Activated CD4-positive, alpha-beta T cell treated with anti-CD3 and anti-CD28 coated beads for 36 hours (primary cell): ENCODE measurements at regions not wholly inside any gene's neighbourhood (a gene's known extent, or its start where the extent isn't known, plus 50 kb on each side); places are given as distances from the start of the nearest gene placed in this dataset.

Experiments used
- ATAC-seq: fragments of 200-7000 bp; cut with Tn5 transposase; one replicate; pipeline ENCODE4 v1.10.0; 2021; ENCODE audit warnings: mild to moderate bottlenecking, moderate library complexity
- CTCF ChIA-PET: fragments of 350-600 bp; sonication (Branson Sonifier 250); formaldehyde crosslinking; loops from one replicate; lab custom pipeline; 2021; ENCODE audit warnings: antibody characterized with exemption; lab: Charles Lee
- POLR2A ChIA-PET: fragments of 350-600 bp; sonication (Branson Sonifier 250); formaldehyde crosslinking; loops from one replicate; lab custom pipeline; 2021; ENCODE audit warnings: antibody characterized with exemption, inconsistent platforms; lab: Charles Lee
- DNase-seq: peaks from one replicate; pipeline ENCODE4 v3.0.0-alpha.2; 2020
- H3K27ac Mint-ChIP-seq: one replicate; pipeline ENCODE4 v1.8.0; 2021; ENCODE audit warnings: mixed read lengths
- H3K27me3 Mint-ChIP-seq: one replicate; pipeline ENCODE4 v1.8.0; 2021; ENCODE audit warnings: mixed read lengths
- H3K36me3 Mint-ChIP-seq: one replicate; pipeline ENCODE4 v1.8.0; 2021; ENCODE audit warnings: low read depth, mixed read lengths
- H3K4me1 Mint-ChIP-seq: one replicate; pipeline ENCODE4 v1.8.0; 2021; ENCODE audit warnings: mixed read lengths
- H3K4me3 Mint-ChIP-seq: one replicate; pipeline ENCODE4 v1.8.0; 2021; ENCODE audit warnings: mild to moderate bottlenecking, moderate library complexity, mixed read lengths
- H3K9me3 Mint-ChIP-seq: one replicate; pipeline ENCODE4 v1.8.0; 2021; ENCODE audit warnings: low read depth, mixed read lengths
- intact Hi-C, 2 experiments: fragments of 100-400 bp; cut with DNase I in 1 of 2; cut with micrococcal nuclease in 1 of 2; formaldehyde crosslinking; loops; one replicate each; pipeline versions ENCODE4 v1.14.2 to v1.15.1; 2022 to 2024; cut with DNase I, micrococcal nuclease

- ATAC-seq (no peak), DNase-seq (no peak)
- Mint-ChIP-seq H3K27ac (no peak overlapping the region), H3K9me3 (peaks cover 25% of the 10 kb centered on the region), H3K4me1 (no peaks in the 10 kb centered on the region), H3K27me3 (no peaks in the 10 kb centered on the region), H3K36me3 (peaks cover 4% of the 10 kb centered on the region), H3K4me3 (no peak overlapping the region)
- ChIA-PET CTCF (no interaction called here), POLR2A (no interaction called here)
- intact Hi-C loops: no loop called here
Measured at GRCh38 chr7:91683823-91684222, 196.7 kb downstream of the MTERF1 start.

GRCh38 chr7:91685544-91685943 lies 195.0 kb downstream of the MTERF1 start:
- H3K4me3 Mint-ChIP-seq: no peak overlapping the region
- peaks cover 15% of the 10 kb centered on the region for H3K9me3 Mint-ChIP-seq
- CTCF ChIA-PET: interaction anchor here (0.6 kb wide), 2 partner anchors 9 to 1940 kb away, joined by 3 to 4 read pairs; no protein-coding TSS in a partner anchor
- no peak overlapping the region for H3K27ac Mint-ChIP-seq
- H3K4me1 Mint-ChIP-seq: no peaks in the 10 kb centered on the region
- intact Hi-C loops: no loop called here
- H3K36me3 Mint-ChIP-seq: peaks cover 4% of the 10 kb centered on the region
- POLR2A ChIA-PET: no interaction called here
- ATAC-seq (no peak), DNase-seq (no peak)
- no peaks in the 10 kb centered on the region for H3K27me3 Mint-ChIP-seq

GRCh38 chr7:91690541-91691070 lies 189.9 kb downstream of the MTERF1 start:
- H3K27ac Mint-ChIP-seq: no peak overlapping the region
- ATAC-seq (no peak), DNase-seq (no peak)
- no peaks in the 10 kb centered on the region for H3K4me1 Mint-ChIP-seq
- intact Hi-C loops: no loop called here
- no peak overlapping the region for H3K4me3 Mint-ChIP-seq
- POLR2A ChIA-PET: no interaction called here
- CTCF ChIA-PET: no interaction called here
- peaks cover 2% of the 10 kb centered on the region for H3K9me3 Mint-ChIP-seq
- H3K36me3 Mint-ChIP-seq: no peaks in the 10 kb centered on the region
- H3K27me3 Mint-ChIP-seq: no peaks in the 10 kb centered on the region

- CTCF ChIA-PET: interaction anchor here (0.9 kb wide), 1 partner anchor 9 kb away, joined by 3 read pairs; no protein-coding TSS in a partner anchor
- DNase-seq: no peak
- intact Hi-C loops: no loop called here
- POLR2A ChIA-PET: no interaction called here
- Mint-ChIP-seq H3K36me3 (no peaks in the 10 kb centered on the region), H3K27me3 (no peaks in the 10 kb centered on the region), H3K27ac (no peak overlapping the region), H3K4me1 (no peaks in the 10 kb centered on the region), H3K4me3 (no peak overlapping the region), H3K9me3 (peaks cover 2% of the 10 kb centered on the region)
- ATAC-seq: no peak
Measured at GRCh38 chr7:91691865-91692264, 188.6 kb downstream of the MTERF1 start.

GRCh38 chr7:91692800-91693199 lies 187.7 kb downstream of the MTERF1 start:
- POLR2A ChIA-PET: no interaction called here
- intact Hi-C loops: no loop called here
- H3K36me3 Mint-ChIP-seq: no peaks in the 10 kb centered on the region
- H3K27ac Mint-ChIP-seq: no peak overlapping the region
- CTCF ChIA-PET: no interaction called here
- DNase-seq: no peak
- no peaks in the 10 kb centered on the region for H3K4me1 Mint-ChIP-seq
- H3K9me3 Mint-ChIP-seq: peaks cover under 1% of the 10 kb centered on the region
- H3K27me3 Mint-ChIP-seq: no peaks in the 10 kb centered on the region
- H3K4me3 Mint-ChIP-seq: no peak overlapping the region
- no peak for ATAC-seq

GRCh38 chr7:91694351-91694841 lies 186.1 kb downstream of the MTERF1 start:
- no peaks in the 10 kb centered on the region for H3K36me3 Mint-ChIP-seq
- CTCF ChIA-PET: no interaction called here
- H3K4me3 Mint-ChIP-seq: no peak overlapping the region
- DNase-seq (no peak), ATAC-seq (no peak)
- peaks cover 4% of the 10 kb centered on the region for H3K9me3 Mint-ChIP-seq
- H3K27ac Mint-ChIP-seq: no peak overlapping the region
- H3K27me3 Mint-ChIP-seq: no peaks in the 10 kb centered on the region
- POLR2A ChIA-PET: no interaction called here
- intact Hi-C loops: no loop called here
- no peaks in the 10 kb centered on the region for H3K4me1 Mint-ChIP-seq

- H3K4me3 Mint-ChIP-seq: no peak overlapping the region
- CTCF ChIA-PET: no interaction called here
- intact Hi-C loops: no loop called here
- no peak overlapping the region for H3K27ac Mint-ChIP-seq
- no peaks in the 10 kb centered on the region for H3K27me3 Mint-ChIP-seq
- H3K4me1 Mint-ChIP-seq: no peaks in the 10 kb centered on the region
- DNase-seq (no peak), ATAC-seq (no peak)
- POLR2A ChIA-PET: no interaction called here
- peaks cover 7% of the 10 kb centered on the region for H3K36me3 Mint-ChIP-seq
- peaks cover 33% of the 10 kb centered on the region for H3K9me3 Mint-ChIP-seq
Measured at GRCh38 chr7:91710881-91711280, 169.6 kb downstream of the MTERF1 start.

- ATAC-seq (no peak), DNase-seq (no peak)
- H3K9me3 Mint-ChIP-seq: peaks cover 20% of the 10 kb centered on the region
- intact Hi-C loops: no loop called here
- POLR2A ChIA-PET: no interaction called here
- CTCF ChIA-PET: no interaction called here
- no peaks in the 10 kb centered on the region for H3K27me3 Mint-ChIP-seq
- H3K4me3 Mint-ChIP-seq: no peak overlapping the region
- peaks cover 4% of the 10 kb centered on the region for H3K36me3 Mint-ChIP-seq
- H3K4me1 Mint-ChIP-seq: no peaks in the 10 kb centered on the region
- H3K27ac Mint-ChIP-seq: no peak overlapping the region
Measured at GRCh38 chr7:91713669-91714068, 166.8 kb downstream of the MTERF1 start.

- DNase-seq (no peak), ATAC-seq (no peak)
- no peak overlapping the region for H3K27ac Mint-ChIP-seq
- intact Hi-C loops: no loop called here
- POLR2A ChIA-PET: no interaction called here
- H3K9me3 Mint-ChIP-seq: peaks cover 19% of the 10 kb centered on the region
- no peaks in the 10 kb centered on the region for H3K4me1 Mint-ChIP-seq
- H3K36me3 Mint-ChIP-seq: no peaks in the 10 kb centered on the region
- no peaks in the 10 kb centered on the region for H3K27me3 Mint-ChIP-seq
- CTCF ChIA-PET: no interaction called here
- H3K4me3 Mint-ChIP-seq: no peak overlapping the region
Measured at GRCh38 chr7:91717681-91718470, 162.6 kb downstream of the MTERF1 start.

GRCh38 chr7:91719008-91719407 lies 161.5 kb downstream of the MTERF1 start:
- Mint-ChIP-seq H3K9me3 (peaks cover 19% of the 10 kb centered on the region), H3K36me3 (no peaks in the 10 kb centered on the region)
- no peak for ATAC-seq

GRCh38 chr7:91720260-91720937 lies 160.1 kb downstream of the MTERF1 start:
- no peaks in the 10 kb centered on the region for H3K4me1 Mint-ChIP-seq
- CTCF ChIA-PET: no interaction called here
- H3K27ac Mint-ChIP-seq: no peak overlapping the region
- no peak overlapping the region for H3K4me3 Mint-ChIP-seq
- intact Hi-C loops: no loop called here
- H3K9me3 Mint-ChIP-seq: peaks cover 26% of the 10 kb centered on the region
- no peak for ATAC-seq
- POLR2A ChIA-PET: no interaction called here
- H3K27me3 Mint-ChIP-seq: no peaks in the 10 kb centered on the region
- DNase-seq: no peak
- H3K36me3 Mint-ChIP-seq: no peaks in the 10 kb centered on the region

More at GRCh38 chr7:91719008-91719407, 161.5 kb downstream of the MTERF1 start:
- Mint-ChIP-seq H3K27me3 (no peaks in the 10 kb centered on the region), H3K4me1 (no peaks in the 10 kb centered on the region), H3K4me3 (no peak overlapping the region), H3K27ac (no peak overlapping the region)
- DNase-seq: no peak
- intact Hi-C loops: no loop called here
- POLR2A ChIA-PET: no interaction called here
- CTCF ChIA-PET: no interaction called here

- ChIA-PET CTCF (no interaction called here), POLR2A (no interaction called here)
- H3K36me3 Mint-ChIP-seq: no peaks in the 10 kb centered on the region
- no peaks in the 10 kb centered on the region for H3K4me1 Mint-ChIP-seq
- H3K4me3 Mint-ChIP-seq: no peak overlapping the region
- H3K9me3 Mint-ChIP-seq: peaks cover 28% of the 10 kb centered on the region
- no peak overlapping the region for H3K27ac Mint-ChIP-seq
- ATAC-seq (no peak), DNase-seq (no peak)
- H3K27me3 Mint-ChIP-seq: no peaks in the 10 kb centered on the region
- intact Hi-C loops: no loop called here
Measured at GRCh38 chr7:91722831-91723230, 157.7 kb downstream of the MTERF1 start.
